Nephron (organoid): ENCODE measurements at regions not wholly inside any gene's neighbourhood (a gene's known extent, or its start where the extent isn't known, plus 50 kb on each side); places are given as distances from the start of the nearest gene placed in this dataset.
A peak's percentile ranks its signal among the peaks of the same experiment; 100 is the strongest.
"Not testable (repeated sequence)": the region's sequence is repeated elsewhere in the genome, so short reads cannot be mapped to it uniquely, and the experiment has no call there.

Experiments used
- H3K27ac Mint-ChIP-seq, 3 experiments: 2 replicates each; pipeline ENCODE4 v1.8.0; 2020; ENCODE audit warnings: mixed read lengths in 3 of 3, mild to moderate bottlenecking in 2 of 3, moderate library complexity in 1 of 3
- H3K27me3 Mint-ChIP-seq: 2 replicates; pipeline ENCODE4 v1.8.0; 2021; ENCODE audit warnings: low read depth, mild to moderate bottlenecking, moderate library complexity, mixed read lengths
- H3K36me3 Mint-ChIP-seq: 2 replicates; pipeline ENCODE4 v1.8.0; 2020; ENCODE audit warnings: low read depth, mixed read lengths
- H3K4me1 Mint-ChIP-seq: 2 replicates; pipeline ENCODE4 v1.8.0; 2020; ENCODE audit warnings: mixed read lengths
- H3K4me3 Mint-ChIP-seq, 3 experiments: 2 replicates each; pipeline ENCODE4 v1.8.0; 2020; ENCODE audit warnings: mild to moderate bottlenecking in 3 of 3, mixed read lengths in 3 of 3, moderate library complexity in 2 of 3
- H3K9me3 Mint-ChIP-seq: 2 replicates; pipeline ENCODE4 v1.8.0; 2020; ENCODE audit warnings: mixed read lengths
- CTCF ChIP-seq, 3 experiments: fragments of 200-600 bp; sonication (generic); IDR thresholded peaks; one replicate each; pipeline ENCODE4 v1.5.0; 2021; ENCODE audit warnings: antibody characterized with exemption in 3 of 3; ENCODE audit not compliant: unreplicated experiment in 3 of 3

- Mint-ChIP-seq H3K27me3 (no peaks in the 10 kb centered on the region), H3K4me3 (no peak overlapping the region), H3K4me1 (no peaks in the 10 kb centered on the region), H3K36me3 (no peaks in the 10 kb centered on the region), H3K27ac (no peak overlapping the region), H3K9me3 (no peaks in the 10 kb centered on the region)
- no peak for TF ChIP-seq CTCF (IDR thresholded peaks at IDR 0.05; ENCODE audit: unreplicated experiment in 3 of 3)
Measured at GRCh38 chr9:97186493-97186892, 121.0 kb upstream of the CCDC180 start.

DNA sequence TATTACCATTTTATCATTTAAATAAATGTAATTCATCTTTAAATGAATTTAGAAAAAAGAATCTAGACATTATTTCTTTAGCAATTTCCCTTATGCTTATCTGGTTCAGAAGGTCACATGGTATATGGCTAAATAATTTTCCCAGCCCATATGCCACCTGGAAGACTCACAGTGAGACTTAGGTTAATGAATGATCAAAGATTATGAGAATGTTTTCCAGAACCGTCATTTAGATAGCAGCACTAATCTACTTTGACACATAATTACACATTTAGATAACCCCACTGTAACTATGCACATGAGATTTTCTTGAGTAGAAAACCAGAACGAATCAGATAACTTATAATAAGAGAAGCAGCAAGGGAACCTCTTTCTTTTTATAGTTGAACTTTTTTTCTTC lies 124.9 kb upstream of the CCDC180 start:
- not testable (repeated sequence) for H3K36me3 Mint-ChIP-seq, H3K27me3 Mint-ChIP-seq, H3K4me1 Mint-ChIP-seq, H3K4me3 Mint-ChIP-seq, H3K27ac Mint-ChIP-seq, H3K9me3 Mint-ChIP-seq

DNA sequence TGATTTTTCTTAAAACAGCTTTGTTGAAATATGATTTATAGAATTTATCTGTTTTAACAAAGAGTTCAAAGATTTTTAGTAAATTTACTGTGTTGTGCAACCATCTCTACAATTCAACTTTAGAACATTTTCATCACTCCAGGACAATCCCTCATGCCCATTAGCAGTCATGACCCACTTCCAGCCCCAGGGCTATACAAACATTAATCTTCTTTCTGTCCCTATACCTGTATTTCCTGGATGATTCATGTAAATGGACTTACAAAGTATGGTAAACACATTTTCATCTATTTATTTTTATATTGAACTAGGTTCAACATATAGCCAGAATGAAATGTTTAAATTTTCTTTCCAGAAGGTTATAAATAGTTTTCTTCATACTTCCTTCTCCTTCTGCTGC lies 127.8 kb upstream of the CCDC180 start:
- Mint-ChIP-seq H3K27ac (no peak overlapping the region), H3K27me3 (no peaks in the 10 kb centered on the region), H3K4me3 (no peak overlapping the region), H3K36me3 (no peaks in the 10 kb centered on the region), H3K4me1 (peaks cover 14% of the 10 kb centered on the region), H3K9me3 (no peaks in the 10 kb centered on the region)
- TF ChIP-seq CTCF (IDR thresholded peaks at IDR 0.05; ENCODE audit: unreplicated experiment in 3 of 3) = no peak

- H3K4me1 Mint-ChIP-seq = peaks cover 14% of the 10 kb centered on the region
- H3K4me3 Mint-ChIP-seq = no peak overlapping the region
- H3K27ac Mint-ChIP-seq = peak overlapping the region in 1 of 3 experiments; percentile 15
- no peak for TF ChIP-seq CTCF (IDR thresholded peaks at IDR 0.05; ENCODE audit: unreplicated experiment in 3 of 3)
- no peaks in the 10 kb centered on the region for H3K27me3 Mint-ChIP-seq
- H3K36me3 Mint-ChIP-seq = no peaks in the 10 kb centered on the region
- no peaks in the 10 kb centered on the region for H3K9me3 Mint-ChIP-seq
Measured at GRCh38 chr9:97176206-97176605, 131.3 kb upstream of the CCDC180 start.

- H3K9me3 Mint-ChIP-seq, H3K4me3 Mint-ChIP-seq, H3K36me3 Mint-ChIP-seq, H3K27ac Mint-ChIP-seq, H3K27me3 Mint-ChIP-seq, H3K4me1 Mint-ChIP-seq: not testable (repeated sequence)
Measured at GRCh38 chr9:97168174-97168573, 129.2 kb upstream of the CTSV start.

DNA sequence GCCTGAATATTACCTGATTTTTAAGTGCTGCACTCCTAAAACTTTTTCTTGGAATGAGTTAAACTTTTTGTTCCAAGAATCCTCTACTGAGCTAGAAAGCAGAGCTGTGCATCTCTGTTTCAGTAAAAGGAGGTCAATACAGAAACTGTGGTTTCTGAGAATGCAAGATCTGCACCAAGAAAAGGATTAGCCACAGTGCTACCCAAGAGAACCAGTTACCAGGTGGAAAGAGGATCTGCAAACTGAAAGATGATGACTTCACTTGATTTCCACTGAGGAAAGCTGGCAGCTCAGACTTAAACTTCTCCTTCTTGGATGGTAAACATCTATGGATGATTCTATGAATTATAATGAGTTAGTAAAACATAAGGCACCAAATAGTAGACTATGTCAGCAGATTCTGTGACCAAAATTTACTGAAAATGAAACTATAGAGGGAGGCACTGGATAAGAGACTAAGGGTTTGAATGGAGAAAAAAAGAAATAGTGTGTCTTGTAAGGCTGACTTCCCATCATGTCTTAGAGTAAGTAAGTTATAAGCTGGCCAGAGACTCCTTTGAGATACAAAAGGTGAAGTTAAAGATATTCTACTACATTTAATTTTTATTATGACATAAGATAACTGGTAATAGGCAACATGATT lies 127.7 kb upstream of the CTSV start:
- H3K9me3 Mint-ChIP-seq, H3K36me3 Mint-ChIP-seq, H3K4me1 Mint-ChIP-seq, H3K27ac Mint-ChIP-seq, H3K4me3 Mint-ChIP-seq, H3K27me3 Mint-ChIP-seq: not testable (repeated sequence)

- H3K4me3 Mint-ChIP-seq = no peak overlapping the region
- H3K4me1 Mint-ChIP-seq = no peaks in the 10 kb centered on the region
- TF ChIP-seq CTCF (IDR thresholded peaks at IDR 0.05; ENCODE audit: unreplicated experiment in 3 of 3) = no peak
- no peak overlapping the region for H3K27ac Mint-ChIP-seq
- no peaks in the 10 kb centered on the region for H3K27me3 Mint-ChIP-seq
- no peaks in the 10 kb centered on the region for H3K36me3 Mint-ChIP-seq
- no peaks in the 10 kb centered on the region for H3K9me3 Mint-ChIP-seq
Measured at GRCh38 chr9:97160255-97160654, 121.3 kb upstream of the CTSV start.

- H3K27ac Mint-ChIP-seq, H3K4me1 Mint-ChIP-seq, H3K9me3 Mint-ChIP-seq, H3K4me3 Mint-ChIP-seq, H3K27me3 Mint-ChIP-seq, H3K36me3 Mint-ChIP-seq: not testable (repeated sequence)
Measured at GRCh38 chr9:97158722-97159121, 119.8 kb upstream of the CTSV start.

GRCh38 chr9:97155441-97155840 lies 116.5 kb upstream of the CTSV start:
- not testable (repeated sequence) for H3K27me3 Mint-ChIP-seq, H3K4me1 Mint-ChIP-seq, H3K4me3 Mint-ChIP-seq, H3K9me3 Mint-ChIP-seq, H3K27ac Mint-ChIP-seq
- H3K36me3 Mint-ChIP-seq = peaks cover 15% of the 10 kb centered on the region
